Left renal pelvis (tissue), 4 donors: ENCODE measurements at regions not wholly inside any gene's neighbourhood (a gene's known extent, or its start where the extent isn't known, plus 50 kb on each side); places are given as distances from the start of the nearest gene placed in this dataset.
"Not testable (repeated sequence)": the region's sequence is repeated elsewhere in the genome, so short reads cannot be mapped to it uniquely, and the experiment has no call there.

Experiments used
- DNase-seq, 4 donors: peaks; one replicate each; pipeline ENCODE4 v3.0.0-alpha.2; 2013; ENCODE audit warnings: low read depth in 4 of 4, low spot score in 3 of 4

- no peak for DNase-seq
Measured at GRCh38 chr17:27049104-27049784, 244.7 kb upstream of the WSB1 start.

- no peak for DNase-seq
Measured at GRCh38 chr17:27065588-27065987, 228.3 kb upstream of the WSB1 start.

- DNase-seq, result no peak
Measured at GRCh38 chr17:27066315-27066714, 227.6 kb upstream of the WSB1 start.

- no peak for DNase-seq
Measured at GRCh38 chr17:27069842-27070508, 223.9 kb upstream of the WSB1 start.

DNA sequence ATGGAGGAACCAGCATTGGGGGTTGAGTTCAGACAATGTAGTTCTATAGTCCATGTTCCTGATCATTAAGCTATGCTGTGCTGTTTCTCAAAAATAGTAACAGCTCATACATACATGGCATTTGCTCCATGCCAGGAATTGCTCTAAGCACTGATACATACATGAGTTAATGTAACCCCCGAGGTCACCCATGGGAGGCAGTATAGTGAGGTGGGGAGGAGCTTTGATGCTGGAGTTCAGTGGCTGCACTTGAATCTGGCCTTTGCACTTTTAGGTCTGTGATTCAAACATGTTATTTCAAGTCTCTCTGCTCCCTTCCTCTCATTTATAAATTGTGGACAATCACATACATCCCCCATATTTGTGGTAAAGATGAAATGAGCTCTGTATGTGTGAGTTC lies 223.1 kb upstream of the WSB1 start:
- DNase-seq, result no peak

DNA sequence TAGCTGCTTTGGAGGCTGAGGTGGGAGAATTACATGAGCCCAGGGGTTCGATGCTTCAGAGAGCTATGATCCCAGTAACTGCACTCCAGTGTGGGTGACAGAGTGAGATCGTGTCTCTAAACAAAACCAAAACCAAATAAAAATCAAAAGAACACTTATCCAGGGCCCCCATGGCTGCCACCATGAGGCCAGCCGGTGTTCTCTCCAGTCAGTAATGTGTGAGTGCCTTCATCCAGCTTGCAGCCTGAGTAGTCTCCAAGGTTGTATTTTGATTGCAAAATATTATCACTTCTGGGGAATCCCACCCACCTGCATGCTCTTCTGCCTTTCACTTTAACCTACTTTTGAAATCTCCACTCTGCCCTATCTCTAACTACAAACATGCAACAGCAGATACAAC lies 221.0 kb upstream of the WSB1 start:
- DNase-seq, result no peak

- no peak for DNase-seq
Measured at GRCh38 chr17:27076814-27077213, 217.1 kb upstream of the WSB1 start.

GRCh38 chr17:27078296-27078695 lies 215.6 kb upstream of the WSB1 start:
- DNase-seq, result no peak

DNA sequence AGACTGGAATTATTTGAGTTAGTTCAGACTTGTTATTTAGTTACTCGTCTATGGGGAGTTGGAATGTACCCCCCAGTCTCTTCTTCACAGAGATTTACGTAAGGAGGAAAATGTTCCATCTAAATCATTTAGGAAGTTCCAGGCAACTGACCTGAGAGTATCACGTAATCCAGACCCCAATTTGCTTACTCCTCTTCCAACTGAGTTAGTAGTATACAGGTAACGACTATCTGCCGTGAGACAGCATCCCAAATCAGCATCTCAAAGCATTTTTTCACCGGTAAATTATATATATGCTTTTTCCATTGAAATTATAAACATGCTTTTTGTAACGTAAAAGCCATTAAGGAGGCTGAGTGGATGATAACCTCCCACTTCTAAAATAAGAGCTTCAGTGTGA lies 214.3 kb upstream of the WSB1 start:
- no peak for DNase-seq

DNA sequence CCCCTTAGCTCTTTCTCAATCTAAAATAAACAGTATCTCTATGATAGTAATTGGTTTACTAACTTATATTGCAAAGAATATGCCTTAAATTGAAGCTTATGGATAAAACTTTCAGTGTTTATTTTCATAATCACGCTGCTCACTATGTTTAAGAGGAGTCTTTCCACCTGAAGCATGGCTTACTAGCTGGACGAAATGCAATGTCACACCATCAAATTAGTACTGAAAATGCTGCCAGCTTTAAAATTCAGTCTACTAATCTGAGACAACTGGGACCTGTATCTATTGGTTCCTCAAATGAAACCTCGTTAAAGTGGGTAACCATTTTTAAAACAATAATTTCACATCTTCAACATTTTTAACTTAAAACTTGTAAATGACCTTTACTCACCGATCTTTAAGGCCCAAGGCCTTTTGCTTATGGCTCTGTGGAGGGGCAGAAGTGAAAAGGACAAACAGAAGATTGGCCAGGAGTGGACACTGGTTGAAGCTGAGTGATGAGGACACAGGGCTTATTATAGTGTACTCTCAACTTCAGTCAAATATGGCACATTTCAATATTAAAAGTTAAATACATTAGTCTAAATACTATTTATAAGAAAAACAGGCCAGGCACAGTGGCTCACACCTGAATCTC lies 212.8 kb upstream of the WSB1 start:
- no peak for DNase-seq

GRCh38 chr17:27082023-27082774 lies 211.7 kb upstream of the WSB1 start:
- no peak for DNase-seq

GRCh38 chr17:27082775-27083154 lies 211.1 kb upstream of the WSB1 start:
- DNase-seq, result no peak

DNA sequence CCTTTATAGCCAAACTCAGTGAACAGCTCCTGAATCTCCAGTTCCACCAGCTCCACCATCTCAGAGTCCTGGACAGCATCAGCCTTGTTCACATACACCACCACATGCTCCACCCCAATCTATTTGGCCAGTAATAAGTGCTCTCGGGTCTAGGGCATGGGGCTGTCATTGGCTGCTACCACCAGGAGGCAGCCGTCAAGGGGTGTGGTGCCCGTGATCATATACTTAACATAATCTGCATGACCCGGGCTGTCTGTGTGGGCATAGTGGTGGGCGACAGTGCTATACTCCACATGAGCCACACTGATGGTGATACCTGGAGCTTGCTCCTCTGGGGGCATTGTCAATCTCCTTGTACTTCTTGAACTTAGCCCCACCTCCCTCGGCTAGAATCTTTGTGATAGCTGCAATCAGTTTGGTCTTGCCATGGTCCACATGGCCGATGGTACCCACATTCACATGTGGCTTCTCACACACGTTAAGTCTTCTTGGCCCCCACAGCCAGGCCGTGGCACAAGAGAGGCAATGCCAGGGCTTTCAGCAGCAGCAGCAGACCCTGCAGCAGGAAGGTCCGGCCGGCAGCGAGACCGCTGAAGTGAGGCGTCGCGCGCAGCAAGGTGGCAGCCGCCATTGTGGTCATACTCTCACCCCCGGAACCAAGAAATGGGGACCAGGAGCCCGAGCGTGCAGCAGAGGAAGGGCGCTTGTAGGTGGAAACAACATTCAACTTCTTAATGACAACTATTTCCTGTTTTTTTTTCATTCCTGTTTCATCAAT lies 210.3 kb upstream of the WSB1 start:
- DNase-seq, result no peak

GRCh38 chr17:27085517-27085916 lies 208.4 kb upstream of the WSB1 start:
- DNase-seq, result no peak

- no peak for DNase-seq
Measured at GRCh38 chr17:27086526-27086925, 207.4 kb upstream of the WSB1 start.

- no peak for DNase-seq
Measured at GRCh38 chr17:27087935-27088766, 205.8 kb upstream of the WSB1 start.

GRCh38 chr17:27088767-27089078 lies 205.2 kb upstream of the WSB1 start:
- no peak for DNase-seq

- not testable (repeated sequence) for DNase-seq
Measured at GRCh38 chr17:27089079-27089928, 204.6 kb upstream of the WSB1 start.

GRCh38 chr17:27089929-27090247 lies 204.0 kb upstream of the WSB1 start:
- DNase-seq, result no peak
